ENCODE measurements at regions not wholly inside any gene's neighbourhood (a gene's known extent, or its start where the extent isn't known, plus 50 kb on each side); places are given as distances from the start of the nearest gene placed in this dataset.
"Not testable (repeated sequence)": the region's sequence is repeated elsewhere in the genome, so short reads cannot be mapped to it uniquely, and the experiment has no call there.

- no peak for DNase-seq
Measured at GRCh38 chr10:10658172-10658785, 359.4 kb upstream of the CELF2 start.

DNA sequence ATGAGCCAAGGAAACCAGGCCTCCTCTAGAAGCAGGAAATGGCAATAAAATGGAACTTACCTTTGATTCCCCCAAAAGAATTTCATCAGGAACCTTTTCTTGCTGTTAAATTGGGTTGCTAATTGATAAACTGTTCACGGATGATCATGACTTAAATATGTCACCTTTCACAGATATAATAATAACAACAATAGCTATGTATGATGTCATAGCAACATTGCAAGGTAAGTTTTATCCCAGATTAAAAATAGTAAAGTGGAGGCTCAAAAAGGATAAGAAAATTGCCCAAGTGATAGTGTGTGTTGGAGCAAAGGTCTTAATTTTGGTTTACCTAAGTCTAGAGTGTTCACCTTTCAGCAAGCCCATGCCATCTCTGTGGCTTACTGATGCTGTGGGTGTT is 357.6 kb upstream of the CELF2 start:
- no peak for DNase-seq

- no peak for DNase-seq
Measured at GRCh38 chr10:10661176-10661575, 356.5 kb upstream of the CELF2 start.

DNA sequence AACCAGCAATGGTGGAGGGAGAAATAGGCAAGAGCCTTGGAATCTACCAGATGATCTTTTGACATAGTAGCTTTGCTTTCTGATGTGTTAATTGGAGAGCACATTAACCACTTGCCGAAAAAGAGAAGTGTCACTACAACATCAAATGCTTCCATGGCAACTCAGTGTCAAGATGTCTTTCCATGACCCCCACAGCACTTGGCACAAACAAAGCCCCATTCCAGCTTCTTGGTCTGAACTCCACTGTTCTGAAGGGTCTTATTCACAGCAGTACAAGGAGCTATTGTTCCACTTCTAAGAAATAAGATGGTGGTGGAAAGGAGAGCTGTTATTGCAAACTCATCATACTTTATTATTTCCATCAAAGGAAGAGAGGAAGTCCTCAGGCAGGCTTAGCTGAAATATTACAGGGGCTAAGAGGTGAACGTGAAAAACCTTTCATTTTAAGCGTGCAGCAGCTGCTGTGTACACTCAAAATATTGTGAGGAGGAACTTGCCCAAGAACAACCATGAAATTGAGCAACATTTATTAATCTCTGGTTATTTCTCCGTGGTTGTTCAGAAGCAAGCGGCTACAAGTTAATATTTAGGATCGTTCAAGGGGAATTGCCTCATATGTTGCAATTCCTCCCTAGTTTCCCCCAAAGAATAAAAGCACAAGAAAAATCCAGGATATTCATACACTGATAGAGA is 354.8 kb upstream of the CELF2 start:
- DNase-seq: no peak

GRCh38 chr10:10663622-10664021 is 354.1 kb upstream of the CELF2 start:
- no peak for DNase-seq

- DNase-seq: no peak
Measured at GRCh38 chr10:10665750-10666149, 351.9 kb upstream of the CELF2 start.

- DNase-seq: no peak
Measured at GRCh38 chr10:10667466-10667865, 350.2 kb upstream of the CELF2 start.

GRCh38 chr10:10676972-10677371 is 340.7 kb upstream of the CELF2 start:
- no peak for DNase-seq

DNA sequence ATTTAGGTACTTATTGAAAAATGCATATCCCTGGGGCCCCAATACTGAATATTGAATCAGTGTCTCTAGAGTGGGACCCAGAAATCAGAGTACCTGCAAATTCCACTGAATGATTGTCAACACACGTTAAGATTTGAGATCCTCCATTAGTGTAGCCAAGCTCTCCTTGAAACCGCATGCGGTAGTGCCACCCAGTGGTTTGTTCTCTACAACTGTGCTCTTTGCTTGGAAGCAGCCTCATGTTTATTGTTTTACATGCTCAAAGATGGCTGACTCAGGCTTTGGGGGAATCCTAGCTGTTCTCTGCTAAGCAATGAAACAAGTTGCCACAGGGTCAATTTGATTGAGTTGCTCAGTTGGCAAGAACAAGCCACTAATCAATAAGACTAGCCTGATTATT is 340.2 kb upstream of the CELF2 start:
- no peak for DNase-seq

DNA sequence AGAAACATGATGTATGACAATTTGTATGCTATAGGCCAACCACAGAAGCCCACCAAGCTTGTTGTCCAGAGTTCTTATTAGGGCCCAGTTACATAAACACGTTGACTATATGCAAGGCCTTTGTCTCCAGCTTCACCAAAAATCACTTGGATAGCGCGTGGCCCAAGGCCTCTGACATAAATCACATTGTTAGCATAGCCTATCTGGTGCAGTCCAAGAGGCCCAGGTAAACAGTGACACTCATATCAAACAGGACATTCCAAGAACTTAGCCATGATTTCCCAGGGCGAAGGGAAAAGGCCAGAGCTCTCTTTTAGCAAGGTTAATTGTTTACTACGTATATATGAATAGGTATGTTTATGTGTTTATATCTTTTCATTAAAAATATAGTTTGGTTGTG is 337.2 kb upstream of the CELF2 start:
- DNase-seq: no peak

- no peak for DNase-seq
Measured at GRCh38 chr10:10684972-10685371, 332.7 kb upstream of the CELF2 start.

DNA sequence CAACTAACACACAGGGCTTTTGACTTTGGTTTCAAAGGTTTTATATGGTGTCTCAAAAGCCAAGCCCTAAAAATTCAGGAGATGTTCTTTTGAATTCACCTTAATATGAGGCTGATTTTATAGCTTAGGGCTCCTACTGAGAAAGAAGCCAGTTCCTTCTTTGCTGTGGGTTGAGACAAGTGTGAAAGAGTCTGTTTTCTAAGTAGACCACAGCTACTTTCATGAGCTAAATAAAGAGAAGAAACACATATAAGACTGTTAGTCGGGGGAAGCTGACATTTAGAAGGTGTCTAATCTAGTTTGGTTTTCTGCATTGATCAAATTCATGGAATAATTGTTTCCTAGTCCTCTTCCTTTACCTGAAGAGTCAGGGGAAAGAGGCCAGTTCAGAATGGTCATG is 332.1 kb upstream of the CELF2 start:
- no peak for DNase-seq

DNA sequence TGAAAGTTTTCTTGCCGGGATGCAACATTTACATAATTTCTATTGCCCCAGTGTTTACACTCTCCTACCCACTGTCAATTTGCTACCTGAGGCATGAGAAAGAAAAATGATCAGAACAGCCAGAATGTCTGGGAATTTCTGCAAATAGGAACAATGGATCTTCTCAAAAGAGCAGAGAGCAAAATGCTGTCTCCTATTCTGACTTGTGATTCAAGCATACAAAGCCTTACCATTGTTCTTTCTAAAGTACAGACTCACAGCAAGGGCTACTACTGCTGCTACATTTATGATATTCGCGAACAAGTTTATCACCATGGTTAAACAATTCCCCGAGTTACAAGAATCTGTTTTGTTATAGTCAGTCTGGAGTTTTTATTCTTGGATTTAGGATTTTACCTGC is 329.9 kb upstream of the CELF2 start:
- no peak for DNase-seq

DNA sequence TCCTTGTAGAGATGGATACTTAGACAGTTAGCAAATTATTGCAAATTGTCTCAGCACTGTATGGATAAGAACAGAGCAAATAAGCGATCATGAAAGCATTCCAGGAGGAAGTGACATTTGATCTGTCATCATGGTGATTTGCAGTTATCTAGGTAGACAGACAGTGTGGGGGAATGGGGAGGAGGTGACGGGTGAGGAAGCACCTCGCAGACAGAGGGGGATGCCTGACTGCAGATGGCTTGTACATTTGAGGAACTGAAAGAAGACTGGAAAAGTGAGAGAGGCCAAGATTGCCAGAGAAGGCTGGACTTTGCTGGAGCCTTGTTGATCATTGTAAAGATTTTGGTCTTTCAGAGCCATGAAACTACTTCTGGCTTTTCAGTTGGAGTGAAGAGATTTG is 318.2 kb upstream of the CELF2 start:
- DNase-seq: no peak

GRCh38 chr10:10701084-10701611 is 316.5 kb upstream of the CELF2 start:
- no peak for DNase-seq

DNA sequence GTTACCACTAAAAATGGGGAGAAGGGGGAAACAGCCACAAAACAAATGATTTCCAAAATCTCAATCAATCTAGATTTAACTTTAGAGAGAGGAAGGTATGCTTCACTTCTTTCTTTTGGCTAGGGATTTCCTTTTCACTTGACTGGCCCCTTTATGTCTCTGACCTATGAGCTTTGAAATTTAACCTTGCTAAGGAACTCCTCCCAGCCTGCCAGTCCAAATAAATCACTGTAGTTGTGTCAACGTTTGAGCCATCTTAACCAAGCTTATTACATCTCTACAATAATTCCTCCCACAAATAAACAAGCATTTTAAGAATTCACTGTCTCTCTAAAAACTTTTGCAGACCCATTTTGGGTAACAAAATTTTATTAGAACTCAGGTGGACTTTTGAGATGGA is 315.5 kb upstream of the CELF2 start:
- DNase-seq: no peak

DNA sequence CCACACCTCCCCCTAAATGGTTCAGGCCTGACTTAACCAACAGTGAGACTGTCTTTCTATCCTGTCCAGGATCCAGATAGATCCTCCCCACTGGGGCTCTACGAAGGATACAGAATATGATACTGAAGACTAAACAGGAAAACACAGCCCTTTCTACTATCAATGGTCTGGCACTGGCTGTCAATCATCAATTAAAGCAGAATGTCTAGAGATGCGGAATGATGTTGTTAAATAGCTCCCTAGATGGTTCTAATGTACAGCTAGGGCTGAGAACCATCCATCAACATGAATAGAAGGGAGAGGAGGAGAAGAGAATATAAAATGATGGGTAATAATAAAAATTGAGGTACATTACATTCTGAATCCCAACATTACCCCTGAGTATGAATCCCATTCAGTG is 314.3 kb upstream of the CELF2 start:
- DNase-seq: no peak

DNA sequence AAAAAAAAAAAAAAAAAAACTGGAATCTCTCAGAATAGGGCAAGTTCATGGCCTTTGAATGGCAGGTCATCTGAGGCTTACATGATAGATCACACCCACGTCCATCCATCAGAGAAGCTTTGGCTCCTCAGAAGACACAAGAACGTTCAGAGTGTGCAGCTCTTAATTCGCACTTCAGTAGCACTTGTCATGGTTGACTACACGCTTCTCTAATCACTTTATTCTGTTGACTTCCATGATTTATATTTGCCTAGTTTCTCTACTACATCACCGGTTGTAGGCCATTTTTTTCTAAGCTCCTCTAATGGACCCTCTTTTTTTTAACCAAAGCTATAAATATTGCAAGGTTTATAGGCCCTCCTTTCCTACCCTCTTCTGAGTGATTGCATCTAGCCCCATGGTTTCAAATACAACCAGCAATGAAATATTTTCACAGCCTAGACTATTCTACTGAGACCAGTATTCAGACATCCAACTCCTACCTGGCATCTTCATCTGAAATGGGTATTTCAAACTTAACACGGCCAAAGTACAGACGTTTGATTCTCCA is 305.4 kb upstream of the CELF2 start:
- no peak for DNase-seq

- no peak for DNase-seq
Measured at GRCh38 chr10:10714327-10714726, 303.3 kb upstream of the CELF2 start.

- DNase-seq: no peak
Measured at GRCh38 chr10:10716972-10717371, 300.7 kb upstream of the CELF2 start.

DNA sequence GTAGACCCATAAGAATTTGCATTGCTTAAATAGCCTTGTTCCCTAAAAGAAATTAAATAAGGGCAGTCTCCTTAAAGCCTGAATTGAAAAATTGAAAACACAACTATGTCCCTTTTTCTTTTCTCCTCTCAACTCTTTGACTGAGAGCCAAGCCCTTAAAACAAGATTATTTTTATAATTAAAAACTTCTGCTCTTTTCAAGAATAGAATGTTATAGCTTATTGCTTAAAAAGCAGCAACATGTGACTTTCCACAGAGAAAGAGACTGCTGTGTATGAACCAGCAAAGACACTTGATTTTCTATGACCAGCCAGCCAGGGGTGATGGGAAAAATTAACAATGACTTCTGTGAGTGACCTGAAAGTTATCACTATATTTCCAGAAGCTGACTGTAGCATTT is 295.2 kb upstream of the CELF2 start:
- DNase-seq: no peak

- no peak for DNase-seq
Measured at GRCh38 chr10:10725196-10725595, 292.5 kb upstream of the CELF2 start.

GRCh38 chr10:10726101-10726500 is 291.6 kb upstream of the CELF2 start:
- DNase-seq: no peak

- not testable (repeated sequence) for DNase-seq
Measured at GRCh38 chr10:10727411-10727810, 290.3 kb upstream of the CELF2 start.

DNA sequence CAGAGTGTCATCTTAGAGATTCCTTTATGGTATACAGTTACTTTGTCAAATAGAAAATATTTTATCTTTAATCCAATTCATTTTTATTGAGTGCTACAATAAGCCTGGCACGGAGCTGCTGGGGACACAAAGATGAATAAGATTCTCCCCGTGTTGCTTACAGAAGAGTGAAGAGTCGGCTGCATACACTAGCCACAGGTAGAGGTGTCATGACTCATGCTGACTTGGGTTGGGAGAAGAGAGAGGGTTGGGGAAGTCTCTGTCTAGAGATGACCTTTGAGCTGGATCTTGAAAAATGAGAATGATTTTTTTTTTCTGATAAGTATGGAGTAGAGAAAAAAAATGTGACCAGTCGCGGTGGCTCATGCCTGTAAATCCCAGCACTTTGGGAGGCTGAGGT is 289.9 kb upstream of the CELF2 start:
- DNase-seq: no peak

All from CD4-positive, alpha-beta T cell treated with Interleukin-12 subunit alpha and Interleukin-12 subunit beta, for 1 hour (primary cell).